ENCODE measurements at regions not wholly inside any gene's neighbourhood (a gene's known extent, or its start where the extent isn't known, plus 50 kb on each side); places are given as distances from the start of the nearest gene placed in this dataset.
A peak's percentile ranks its signal among the peaks of the same experiment; 100 is the strongest.
"Not testable (repeated sequence)": the region's sequence is repeated elsewhere in the genome, so short reads cannot be mapped to it uniquely, and the experiment has no call there.

GRCh38 chr2:38146907-38147307 is 71.0 kb upstream of the CYP1B1 start:
- peak; percentile 93 for DNase-seq (ENCODE audit: low read depth)

- DNase-seq (ENCODE audit: low read depth), result peak; percentile 84
These were observed 70.4 kb upstream of the CYP1B1 start for GRCh38 chr2:38146275-38146906.

- DNase-seq (ENCODE audit: low read depth), result no peak
These were observed 69.3 kb upstream of the CYP1B1 start for GRCh38 chr2:38145236-38145635.

GRCh38 chr2:38142627-38143026 is 66.7 kb upstream of the CYP1B1 start:
- no peak for DNase-seq (ENCODE audit: low read depth)

GRCh38 chr2:38141501-38141900 is 65.5 kb upstream of the CYP1B1 start:
- no peak for DNase-seq (ENCODE audit: low read depth)

- DNase-seq (ENCODE audit: low read depth), result no peak
These were observed 63.0 kb upstream of the CYP1B1 start for GRCh38 chr2:38138996-38139395.

- no peak for DNase-seq (ENCODE audit: low read depth)
These were observed 62.5 kb upstream of the CYP1B1 start for GRCh38 chr2:38138419-38138818.

- not testable (repeated sequence) for DNase-seq (ENCODE audit: low read depth)
These were observed 62.0 kb upstream of the CYP1B1 start for GRCh38 chr2:38137958-38138357.

GRCh38 chr2:38131676-38132075 is 55.7 kb upstream of the CYP1B1 start:
- no peak for DNase-seq (ENCODE audit: low read depth)

- DNase-seq (ENCODE audit: low read depth), result no peak
These were observed 54.9 kb upstream of the CYP1B1 start for GRCh38 chr2:38130876-38131275.

GRCh38 chr2:38129987-38130386 is 54.0 kb upstream of the CYP1B1 start:
- no peak for DNase-seq (ENCODE audit: low read depth)

- no peak for DNase-seq (ENCODE audit: low read depth)
These were observed 53.5 kb upstream of the CYP1B1 start for GRCh38 chr2:38129481-38129880.

- no peak for DNase-seq (ENCODE audit: low read depth)
These were observed 52.7 kb upstream of the CYP1B1 start for GRCh38 chr2:38128653-38129052.

GRCh38 chr2:38127277-38127676 is 51.3 kb upstream of the CYP1B1 start:
- no peak for DNase-seq (ENCODE audit: low read depth)

- DNase-seq (ENCODE audit: low read depth), result no peak
These were observed 49.9 kb upstream of the CYP1B1 start for GRCh38 chr2:38125842-38126241.

Data from fibroblast of the conjunctiva (primary cell).